Inferior parietal cortex (tissue), 1 donor: ENCODE measurements at regions not wholly inside any gene's neighbourhood (a gene's known extent, or its start where the extent isn't known, plus 50 kb on each side); places are given as distances from the start of the nearest gene placed in this dataset.

Experiments used
- DNase-seq: peaks from one replicate; pipeline ENCODE4 v3.0.0-alpha.2; 2016; ENCODE audit errors: extremely low spot score

GRCh38 chr5:164013077-164013670, 507.8 kb downstream of the MAT2B start:
- DNase-seq, result peak; percentile 87

- no peak for DNase-seq
Measured at GRCh38 chr5:164020116-164020515, 514.7 kb downstream of the MAT2B start.

GRCh38 chr5:164027738-164028137, 522.3 kb downstream of the MAT2B start:
- no peak for DNase-seq

- DNase-seq, result no peak
Measured at GRCh38 chr5:164038128-164038783, 532.8 kb downstream of the MAT2B start.

- DNase-seq, result no peak
Measured at GRCh38 chr5:164041105-164041504, 535.7 kb downstream of the MAT2B start.

GRCh38 chr5:164048359-164048926, 543.0 kb downstream of the MAT2B start:
- DNase-seq, result no peak

GRCh38 chr5:164051745-164052144, 546.3 kb downstream of the MAT2B start:
- no peak for DNase-seq

- DNase-seq, result no peak
Measured at GRCh38 chr5:164052536-164053093, 547.2 kb downstream of the MAT2B start.

- no peak for DNase-seq
Measured at GRCh38 chr5:164053123-164053522, 547.7 kb downstream of the MAT2B start.

- no peak for DNase-seq
Measured at GRCh38 chr5:164054461-164054860, 549.0 kb downstream of the MAT2B start.

GRCh38 chr5:164057121-164057520, 551.7 kb downstream of the MAT2B start:
- no peak for DNase-seq

- DNase-seq, result no peak
Measured at GRCh38 chr5:164058621-164059020, 553.2 kb downstream of the MAT2B start.

- DNase-seq, result no peak
Measured at GRCh38 chr5:164059471-164059870, 554.1 kb downstream of the MAT2B start.

- no peak for DNase-seq
Measured at GRCh38 chr5:164060786-164061355, 555.5 kb downstream of the MAT2B start.

GRCh38 chr5:164062304-164062703, 556.9 kb downstream of the MAT2B start:
- no peak for DNase-seq

- no peak for DNase-seq
Measured at GRCh38 chr5:164065266-164065665, 559.8 kb downstream of the MAT2B start.

- DNase-seq, result no peak
Measured at GRCh38 chr5:164071671-164072070, 566.3 kb downstream of the MAT2B start.

- DNase-seq, result no peak
Measured at GRCh38 chr5:164073081-164073480, 567.7 kb downstream of the MAT2B start.

- DNase-seq, result no peak
Measured at GRCh38 chr5:164076556-164076955, 571.1 kb downstream of the MAT2B start.

GRCh38 chr5:164090358-164090757, 584.9 kb downstream of the MAT2B start:
- DNase-seq, result no peak

GRCh38 chr5:164091836-164092235, 586.4 kb downstream of the MAT2B start:
- DNase-seq, result no peak

- no peak for DNase-seq
Measured at GRCh38 chr5:164094291-164094690, 588.9 kb downstream of the MAT2B start.

- DNase-seq, result no peak
Measured at GRCh38 chr5:164097749-164098148, 592.3 kb downstream of the MAT2B start.
